Astrocyte (in vitro differentiated cells and primary cell): ENCODE measurements at regions not wholly inside any gene's neighbourhood (a gene's known extent, or its start where the extent isn't known, plus 50 kb on each side); places are given as distances from the start of the nearest gene placed in this dataset.

Experiments
- DNase-seq: peaks from one replicate; pipeline ENCODE4 v3.0.0-alpha.2; 2010; ENCODE audit warnings: low read depth
- FAIRE-seq: peaks from 2 replicates; lab custom pipeline; 2011; peaks lifted over from hg19 to GRCh38; lab: Jason Lieb, UNC
- H2AFZ ChIP-seq: 2 replicates; pipeline ENCODE4 v1.6.0; 2012; ENCODE audit warnings: low read depth, low read length, inconsistent platforms
- H3K27ac ChIP-seq: 2 replicates; pipeline ENCODE4 v1.5.1; 2011; ENCODE audit warnings: low read depth, low read length, inconsistent platforms
- H3K27me3 ChIP-seq: 2 replicates; pipeline ENCODE4 v1.6.0; 2011; ENCODE audit warnings: low read length, inconsistent platforms; ENCODE audit not compliant: insufficient read depth
- H3K36me3 ChIP-seq: 2 replicates; pipeline ENCODE4 v1.5.1; 2011; ENCODE audit warnings: low read length, inconsistent platforms; ENCODE audit not compliant: insufficient read depth
- H3K4me1 ChIP-seq: 2 replicates; pipeline ENCODE4 v1.5.1; 2011; ENCODE audit warnings: low read length, inconsistent platforms; ENCODE audit not compliant: insufficient read depth
- H3K4me2 ChIP-seq: 2 replicates; pipeline ENCODE4 v1.6.0; 2012; ENCODE audit warnings: low read length, inconsistent platforms
- H3K4me3 ChIP-seq: 2 replicates; pipeline ENCODE4 v1.5.1; 2011; ENCODE audit warnings: low read depth, mild to moderate bottlenecking, low read length, inconsistent platforms; ENCODE audit not compliant: insufficient read depth
- H3K79me2 ChIP-seq: 2 replicates; pipeline ENCODE4 v1.6.0; 2012; ENCODE audit warnings: mild to moderate bottlenecking, low read length, inconsistent platforms; ENCODE audit not compliant: insufficient read depth
- H3K9ac ChIP-seq: 2 replicates; pipeline ENCODE4 v1.6.0; 2012; ENCODE audit warnings: mild to moderate bottlenecking, low read length, inconsistent platforms
- H3K9me3 ChIP-seq: 2 replicates; pipeline ENCODE4 v1.5.1; 2012; ENCODE audit warnings: low read depth, mild to moderate bottlenecking, low read length, inconsistent platforms; ENCODE audit not compliant: insufficient read depth
- H4K20me1 ChIP-seq: 2 replicates; pipeline ENCODE4 v1.6.0; 2012; ENCODE audit warnings: low read length, inconsistent platforms; ENCODE audit not compliant: insufficient read depth
- H3K27ac Mint-ChIP-seq: one replicate; pipeline ENCODE4 v1.8.0; 2021; ENCODE audit warnings: mild to moderate bottlenecking, mixed read lengths; ENCODE audit not compliant: unreplicated experiment
- H3K27me3 Mint-ChIP-seq: one replicate; pipeline ENCODE4 v1.8.0; 2021; ENCODE audit warnings: low read depth, mixed read lengths; ENCODE audit not compliant: unreplicated experiment
- H3K36me3 Mint-ChIP-seq: one replicate; pipeline ENCODE4 v1.8.0; 2021; ENCODE audit warnings: low read depth, mixed read lengths; ENCODE audit not compliant: unreplicated experiment
- H3K4me1 Mint-ChIP-seq: one replicate; pipeline ENCODE4 v1.8.0; 2021; ENCODE audit warnings: low read depth, mixed read lengths; ENCODE audit not compliant: unreplicated experiment
- H3K4me3 Mint-ChIP-seq: one replicate; pipeline ENCODE4 v1.8.0; 2021; ENCODE audit warnings: mild to moderate bottlenecking, moderate library complexity, mixed read lengths; ENCODE audit not compliant: unreplicated experiment
- H3K9me3 Mint-ChIP-seq: one replicate; pipeline ENCODE4 v1.8.0; 2021; ENCODE audit warnings: mild to moderate bottlenecking, mixed read lengths; ENCODE audit not compliant: unreplicated experiment
- CTCF ChIP-seq: IDR thresholded peaks from 2 replicates; pipeline ENCODE4 v1.5.1; 2011; ENCODE audit warnings: low read depth, mild to moderate bottlenecking, inconsistent platforms, low read length, moderate library complexity; ENCODE audit not compliant: insufficient read depth
- EZH2 ChIP-seq: IDR thresholded peaks from 2 replicates; pipeline ENCODE4 v1.6.1; 2012; ENCODE audit warnings: mild to moderate bottlenecking, low read length, inconsistent platforms; ENCODE audit not compliant: insufficient read depth

DNA sequence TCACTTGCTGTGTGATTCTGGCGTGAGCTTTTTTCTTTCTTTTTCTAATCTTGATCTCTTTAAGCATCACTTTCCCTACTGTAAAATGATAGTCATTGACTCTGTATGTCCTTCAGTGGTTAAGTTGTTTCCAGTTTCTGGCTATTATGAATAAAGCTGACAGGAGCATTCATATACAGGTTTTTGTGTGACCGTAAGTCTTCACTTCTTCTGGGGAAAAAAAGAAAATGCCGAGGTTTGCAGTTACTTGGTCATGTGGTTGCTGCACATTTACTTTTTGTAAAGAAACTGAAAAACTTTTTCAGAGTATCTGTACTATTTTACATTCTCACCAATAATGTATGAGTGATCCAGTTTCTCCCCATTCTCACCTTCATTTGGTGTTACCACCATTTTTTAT is 247.4 kb upstream of the RBMS3 start:
- Histone ChIP-seq H2AFZ (no peak overlapping the region), H3K4me1 (no peaks in the 10 kb centered on the region), H3K27me3 (no peaks in the 10 kb centered on the region), H4K20me1 (no peaks in the 10 kb centered on the region), H3K79me2 (no peaks in the 10 kb centered on the region), H3K9ac (no peak overlapping the region), H3K27ac (no peak overlapping the region), H3K4me3 (no peak overlapping the region), H3K4me2 (no peak overlapping the region), H3K9me3 (no peaks in the 10 kb centered on the region), H3K36me3 (no peaks in the 10 kb centered on the region)
- H3K27me3 Mint-ChIP-seq, result no peaks in the 10 kb centered on the region
- DNase-seq (no peak), FAIRE-seq (no peak)
- no peak overlapping the region for H3K4me3 Mint-ChIP-seq
- TF ChIP-seq EZH2 (no peak), CTCF (no peak)
- H3K9me3 Mint-ChIP-seq, result no peaks in the 10 kb centered on the region
- no peaks in the 10 kb centered on the region for H3K4me1 Mint-ChIP-seq
- H3K27ac Mint-ChIP-seq, result no peak overlapping the region
- no peaks in the 10 kb centered on the region for H3K36me3 Mint-ChIP-seq

- Histone ChIP-seq H3K9me3 (no peaks in the 10 kb centered on the region), H3K27me3 (no peaks in the 10 kb centered on the region), H3K36me3 (no peaks in the 10 kb centered on the region), H2AFZ (no peak overlapping the region), H4K20me1 (no peaks in the 10 kb centered on the region), H3K4me3 (no peak overlapping the region), H3K27ac (no peak overlapping the region), H3K4me2 (no peak overlapping the region), H3K4me1 (no peaks in the 10 kb centered on the region), H3K9ac (no peak overlapping the region), H3K79me2 (no peaks in the 10 kb centered on the region)
- Mint-ChIP-seq H3K4me3 (no peak overlapping the region), H3K36me3 (no peaks in the 10 kb centered on the region), H3K9me3 (peaks cover 9% of the 10 kb centered on the region), H3K27ac (no peak overlapping the region), H3K4me1 (no peaks in the 10 kb centered on the region), H3K27me3 (no peaks in the 10 kb centered on the region)
- DNase-seq, result no peak
- TF ChIP-seq CTCF (no peak), EZH2 (no peak)
- FAIRE-seq, result no peak
Measured at GRCh38 chr3:29050155-29050554, 230.7 kb upstream of the RBMS3 start.

DNA sequence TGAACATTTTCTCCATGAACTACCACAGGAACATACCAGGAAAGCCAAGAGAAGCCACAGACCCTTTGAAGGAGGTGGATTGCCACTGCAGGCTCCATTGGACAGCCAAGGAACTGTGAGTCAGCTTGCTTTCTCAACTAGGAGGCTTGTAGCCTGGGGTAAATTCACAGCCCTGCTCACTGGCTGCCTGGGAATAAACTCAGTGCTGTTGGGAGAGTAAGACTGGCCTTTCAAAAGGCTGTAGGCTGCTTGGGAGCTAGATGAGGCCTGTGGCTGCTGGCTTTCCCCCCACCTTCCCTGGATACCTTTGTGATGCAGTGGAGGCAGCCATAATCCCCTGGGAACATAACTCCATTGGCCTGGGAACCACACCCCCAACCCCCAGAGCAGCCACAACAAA is 223.5 kb upstream of the RBMS3 start:
- Histone ChIP-seq H3K4me2 (no peak overlapping the region), H3K27ac (peak overlapping the region; percentile 11), H3K36me3 (no peaks in the 10 kb centered on the region), H3K79me2 (no peaks in the 10 kb centered on the region), H2AFZ (no peak overlapping the region), H3K9ac (no peak overlapping the region), H3K27me3 (no peaks in the 10 kb centered on the region), H4K20me1 (no peaks in the 10 kb centered on the region), H3K4me1 (no peaks in the 10 kb centered on the region), H3K4me3 (no peak overlapping the region), H3K9me3 (no peaks in the 10 kb centered on the region)
- DNase-seq (peak; percentile 83), FAIRE-seq (no peak)
- Mint-ChIP-seq H3K9me3 (peaks cover 15% of the 10 kb centered on the region), H3K36me3 (peaks cover 2% of the 10 kb centered on the region), H3K27ac (peak overlapping the region; percentile 92), H3K4me3 (no peak overlapping the region), H3K4me1 (peaks cover 15% of the 10 kb centered on the region), H3K27me3 (no peaks in the 10 kb centered on the region)
- TF ChIP-seq EZH2 (no peak), CTCF (no peak)
